ENCODE measurements at regions not wholly inside any gene's neighbourhood (a gene's known extent, or its start where the extent isn't known, plus 50 kb on each side); places are given as distances from the start of the nearest gene placed in this dataset.
"Not testable (repeated sequence)": the region's sequence is repeated elsewhere in the genome, so short reads cannot be mapped to it uniquely, and the experiment has no call there.

DNA sequence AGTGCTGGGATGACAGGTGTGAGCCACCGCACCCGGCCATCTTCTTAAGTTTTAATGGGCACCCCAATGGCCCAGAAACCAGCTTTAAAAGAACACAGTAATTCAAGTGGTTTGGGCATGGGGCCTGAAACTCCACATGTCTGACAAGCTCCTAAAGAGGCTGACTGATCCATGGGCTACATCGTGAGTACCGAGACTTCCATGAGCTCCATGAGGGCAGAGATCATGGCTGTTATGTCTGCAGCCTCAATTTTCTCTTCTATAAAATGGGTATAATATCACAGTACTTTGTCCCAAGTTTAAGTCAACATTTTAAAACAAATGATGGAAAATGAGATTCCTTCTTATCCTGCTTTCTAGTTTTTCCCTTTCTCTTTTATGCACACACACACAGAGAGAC is 397.6 kb upstream of the MAF start:
- DNase-seq: no peak

DNA sequence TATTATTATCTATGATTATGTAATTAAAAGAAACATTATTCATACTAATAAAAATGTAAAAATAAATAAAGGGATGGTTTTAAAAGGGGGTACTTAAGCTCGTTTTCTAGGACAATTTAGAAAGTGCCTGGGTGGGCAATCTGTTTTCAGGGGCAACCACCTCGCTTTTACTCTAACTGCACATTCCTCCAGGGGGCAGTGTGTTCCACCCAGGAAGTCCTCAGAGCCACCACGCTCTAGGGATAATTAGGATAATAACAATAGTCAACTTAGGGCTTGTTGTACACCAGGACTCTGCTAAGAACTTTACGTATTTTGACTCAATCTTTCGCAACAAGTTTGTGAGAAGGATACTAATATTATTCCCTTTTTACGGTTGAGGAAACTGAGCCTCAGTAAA is 396.7 kb upstream of the MAF start:
- no peak for DNase-seq

DNA sequence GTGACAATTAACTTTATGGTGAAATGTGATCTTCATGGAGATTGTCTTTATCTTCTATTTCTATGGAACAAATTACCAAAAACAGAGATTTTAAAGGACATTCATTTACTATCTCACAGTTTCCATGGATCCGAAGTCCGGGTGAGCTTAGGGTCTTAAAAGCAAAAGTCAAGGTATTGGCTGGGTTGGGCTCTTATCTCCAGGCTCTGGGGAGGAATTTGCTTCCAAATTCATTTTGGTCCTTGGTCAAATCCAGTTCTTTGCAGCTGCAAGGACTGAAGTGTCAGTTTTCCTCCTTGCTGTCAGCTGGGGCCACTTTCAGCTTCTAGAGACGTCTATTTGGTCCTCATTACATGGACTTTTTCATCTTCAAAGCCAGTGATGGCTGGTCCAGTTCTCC is 395.8 kb upstream of the MAF start:
- DNase-seq: no peak

DNA sequence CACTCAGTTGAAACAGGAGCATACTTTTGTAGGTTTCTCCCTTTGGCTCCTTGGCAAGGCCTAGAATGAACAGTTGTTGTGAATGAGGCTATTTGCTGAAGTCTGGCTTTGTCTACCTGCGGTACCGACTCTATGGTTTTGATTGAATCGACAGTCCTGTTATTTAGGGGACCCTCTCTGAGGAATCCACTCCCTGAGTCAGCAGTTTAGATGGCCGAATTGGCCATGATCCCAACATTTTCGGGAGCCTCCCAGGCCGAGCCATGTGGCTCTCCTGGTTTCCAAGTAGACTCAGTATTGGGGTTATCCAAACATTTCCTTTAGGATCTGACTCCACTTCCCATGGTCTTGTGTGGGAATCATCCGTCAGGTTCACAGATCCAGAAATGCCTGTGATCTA is 394.8 kb upstream of the MAF start:
- DNase-seq: no peak

DNA sequence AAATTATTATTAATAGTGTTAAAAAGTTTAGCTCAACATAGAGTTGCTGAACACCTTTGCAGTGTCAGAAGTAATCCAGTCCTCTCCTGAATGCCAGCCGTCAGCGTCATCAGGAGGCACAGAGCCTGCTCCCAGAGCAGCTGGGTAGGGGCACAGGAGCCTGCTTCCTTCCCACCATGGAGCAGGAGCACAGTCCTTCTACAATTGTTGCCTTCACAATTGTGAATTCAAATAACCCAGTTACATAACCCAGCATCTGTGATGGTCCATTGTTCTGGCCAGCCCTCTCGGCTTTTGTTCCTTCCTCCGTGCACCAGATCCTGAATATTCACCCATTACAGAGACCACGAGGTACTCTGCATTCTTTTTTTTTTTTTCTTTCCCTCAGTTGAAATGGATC is 393.9 kb upstream of the MAF start:
- DNase-seq: peak; percentile 30

DNA sequence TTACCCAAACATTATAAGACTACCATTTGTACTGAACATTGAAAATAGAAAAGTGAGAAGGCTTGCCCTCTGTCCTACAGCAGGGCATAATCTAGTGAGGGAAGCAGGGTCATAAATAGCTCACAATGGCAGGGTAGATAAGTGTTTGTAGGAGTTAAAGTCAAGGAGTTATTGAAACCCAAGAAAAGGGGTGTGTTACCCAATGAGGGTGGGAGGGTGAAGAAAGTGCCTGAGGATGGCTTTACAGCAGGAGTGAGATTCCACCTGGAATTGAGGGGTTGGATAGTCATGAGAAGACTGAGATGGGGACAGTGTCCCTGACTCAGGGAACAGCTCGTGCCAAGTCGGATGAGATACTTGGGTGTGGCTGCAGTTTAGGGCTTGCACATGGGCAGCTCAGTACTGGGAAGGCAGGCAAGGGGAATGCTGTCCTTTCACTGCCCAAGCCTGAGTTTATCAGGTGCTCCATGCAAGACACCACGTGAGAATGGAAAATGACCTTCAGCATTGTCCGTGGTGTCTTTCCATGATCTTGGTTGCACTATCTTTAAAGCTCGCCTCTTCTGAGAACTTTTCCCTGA is 393.2 kb upstream of the MAF start:
- no peak for DNase-seq

DNA sequence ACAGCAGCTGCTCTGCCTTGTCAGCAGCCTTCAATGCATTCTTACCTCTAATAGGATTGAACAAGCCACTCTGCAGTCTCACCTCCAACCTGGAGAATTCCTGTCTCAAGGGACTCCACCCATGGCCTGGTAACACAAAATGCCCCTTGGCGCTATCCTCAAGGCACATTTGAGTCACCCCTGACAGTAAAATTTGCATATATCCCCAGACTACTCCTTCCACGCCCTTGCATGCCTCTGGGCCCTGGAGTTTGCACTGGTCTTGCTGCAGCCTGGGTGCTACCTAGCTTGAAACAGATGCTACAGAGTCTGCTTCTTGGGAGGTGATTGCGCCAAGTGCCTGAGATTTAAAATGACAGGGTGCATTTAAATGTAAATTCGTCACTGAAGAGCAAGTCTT is 391.4 kb upstream of the MAF start:
- no peak for DNase-seq

DNA sequence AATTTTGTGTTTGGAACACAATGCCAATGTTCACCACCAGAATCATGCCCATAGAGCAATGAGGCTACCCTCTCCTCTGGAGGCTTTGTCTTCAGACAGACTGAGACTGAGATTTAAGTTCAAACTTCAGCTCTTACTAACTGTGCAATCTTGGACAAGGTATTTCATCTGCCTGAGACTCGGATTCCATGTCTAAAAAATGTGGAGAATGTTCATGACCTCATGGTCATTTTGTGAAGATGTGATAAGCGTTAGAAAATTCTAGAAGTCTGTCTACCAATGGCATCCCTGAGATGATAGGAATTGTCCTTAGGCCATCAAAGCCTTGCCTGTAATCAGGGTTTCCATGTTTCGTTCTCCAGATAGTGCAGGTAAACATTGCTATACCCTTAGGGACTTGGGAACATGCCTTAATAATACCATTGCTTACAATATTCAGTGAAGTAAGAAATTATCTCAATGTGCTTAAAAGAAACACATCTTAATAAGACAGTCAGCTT is 388.2 kb upstream of the MAF start:
- no peak for DNase-seq

DNA sequence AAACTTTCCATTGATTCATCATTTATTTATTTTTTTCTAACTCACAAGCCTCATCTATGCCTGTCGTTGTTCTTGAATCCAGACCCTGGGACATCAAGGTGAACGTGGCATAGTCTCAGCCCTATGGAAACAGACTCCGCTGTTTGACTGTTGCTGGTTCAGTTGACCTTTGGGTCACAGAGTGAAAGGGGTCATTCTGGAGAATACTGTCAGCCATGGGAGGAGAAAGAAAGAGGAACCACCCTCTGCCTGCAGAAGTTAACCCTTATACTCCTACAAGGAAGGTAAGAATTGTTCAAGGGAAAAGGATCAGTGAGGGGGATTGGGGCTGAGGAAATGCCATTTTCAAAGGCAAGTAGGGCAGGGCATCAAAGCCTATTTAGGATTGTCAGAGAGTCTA is 387.6 kb upstream of the MAF start:
- DNase-seq: no peak

DNA sequence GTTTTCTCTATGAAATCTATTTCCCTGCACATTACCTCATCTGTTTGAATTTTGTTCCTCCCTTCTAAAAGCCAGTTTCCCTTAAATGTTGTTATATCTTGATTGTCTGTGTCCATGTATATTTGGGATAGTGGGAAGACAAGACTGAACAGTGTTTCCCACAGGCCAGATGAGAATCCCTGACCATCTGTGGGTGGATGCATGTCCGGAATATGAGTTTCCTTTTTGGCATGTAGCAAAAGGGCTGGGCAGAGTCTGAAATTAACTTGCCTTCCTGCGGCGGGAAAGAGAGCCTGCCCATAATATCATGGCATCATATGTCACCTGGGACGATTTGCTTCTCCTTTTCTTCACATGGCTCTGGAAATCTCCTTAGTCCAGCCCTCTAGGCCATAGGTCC is 385.8 kb upstream of the MAF start:
- DNase-seq: no peak

DNA sequence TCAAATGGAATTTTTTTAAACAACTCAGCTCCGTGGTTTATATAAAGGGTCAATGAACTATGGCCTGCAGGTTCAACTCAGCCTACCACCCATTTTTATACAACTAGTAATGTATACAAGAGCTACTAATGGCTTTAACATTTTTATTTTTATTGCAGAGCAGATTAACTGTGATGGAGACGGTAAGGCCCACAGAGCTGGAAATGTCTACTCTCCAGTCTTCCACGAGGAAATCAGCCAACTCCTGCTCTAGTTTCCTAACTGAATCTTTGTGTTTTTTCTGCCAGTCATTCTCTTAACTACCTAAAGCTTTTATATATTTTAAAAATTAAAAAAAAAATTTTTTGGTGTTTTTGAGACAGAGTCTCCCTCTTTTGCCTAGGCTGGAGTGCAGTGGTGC is 385.1 kb upstream of the MAF start:
- no peak for DNase-seq

DNA sequence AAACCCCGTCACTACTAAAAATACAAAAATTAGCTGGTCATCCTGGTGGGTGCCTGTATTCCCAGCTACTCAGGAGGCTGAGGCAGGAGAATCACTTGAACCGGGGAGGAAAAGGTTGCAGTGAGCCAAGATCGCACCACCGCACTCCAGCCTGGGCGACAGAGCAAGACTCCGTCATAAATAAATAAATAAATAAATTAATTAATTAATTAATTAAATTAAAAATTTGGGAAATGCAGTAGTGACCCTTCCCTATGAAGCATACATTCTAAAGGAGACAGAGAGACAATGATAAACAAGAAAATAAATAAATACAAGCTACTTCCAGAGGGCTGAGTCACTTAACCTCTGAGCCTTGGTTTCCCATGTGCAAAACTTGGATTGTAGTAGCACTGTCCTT is 383.6 kb upstream of the MAF start:
- not testable (repeated sequence) for DNase-seq

DNA sequence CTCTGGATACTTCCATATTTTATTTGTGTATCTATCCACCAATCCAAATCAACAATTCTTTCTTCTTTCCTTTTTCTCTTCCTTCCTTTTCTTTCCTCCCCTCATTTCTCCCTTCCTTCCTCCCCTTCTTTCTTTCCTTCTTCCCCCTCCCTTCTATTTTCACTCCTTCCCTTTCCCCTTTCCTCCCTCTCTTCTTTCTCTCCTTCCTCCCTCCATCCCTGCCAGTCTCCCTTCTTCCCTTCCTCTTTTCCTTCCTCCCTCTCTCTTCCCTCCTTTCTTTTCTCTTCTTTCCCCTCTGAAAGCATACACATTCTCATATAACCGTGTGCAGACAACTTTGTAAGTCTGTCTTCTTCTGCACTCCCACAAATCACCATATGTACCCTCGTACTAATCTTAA is 382.3 kb upstream of the MAF start:
- no peak for DNase-seq

DNA sequence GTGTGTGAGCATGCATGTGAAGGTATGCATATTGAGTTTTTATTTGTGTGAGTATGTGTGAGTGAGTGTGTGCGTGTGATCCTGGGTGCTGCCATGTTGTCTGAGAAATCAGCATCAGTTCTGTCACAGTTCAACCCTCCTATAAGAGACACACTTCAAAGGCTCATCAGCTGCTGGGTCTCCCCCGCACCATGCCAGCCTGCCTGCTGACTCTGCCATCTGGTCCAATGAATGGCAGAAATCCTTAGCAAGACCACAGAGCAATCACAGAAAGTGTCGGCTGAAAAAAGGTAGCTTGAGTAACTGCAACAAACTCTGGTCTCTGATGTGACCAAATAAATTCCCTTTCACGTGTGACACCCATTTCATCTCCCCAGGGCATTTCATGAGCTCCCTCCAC is 381.8 kb upstream of the MAF start:
- DNase-seq: no peak

DNA sequence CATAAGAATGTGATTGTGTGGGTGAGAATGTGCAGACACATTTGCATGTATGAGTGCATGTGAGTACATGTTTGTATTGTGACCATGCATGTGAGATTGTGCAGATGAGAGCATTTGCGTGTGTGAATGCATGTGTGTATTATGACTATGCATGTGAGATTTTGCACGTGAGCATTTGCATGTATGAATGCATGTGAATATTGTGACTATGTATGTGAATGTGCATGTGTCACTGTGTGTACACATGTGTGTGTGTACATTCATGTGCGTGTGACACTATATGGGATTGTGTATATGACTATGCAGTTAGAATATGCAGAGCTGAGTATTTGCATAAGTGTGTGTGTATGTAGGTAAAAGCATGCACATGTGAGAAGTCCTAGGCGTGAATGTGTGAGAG is 381.3 kb upstream of the MAF start:
- no peak for DNase-seq

DNA sequence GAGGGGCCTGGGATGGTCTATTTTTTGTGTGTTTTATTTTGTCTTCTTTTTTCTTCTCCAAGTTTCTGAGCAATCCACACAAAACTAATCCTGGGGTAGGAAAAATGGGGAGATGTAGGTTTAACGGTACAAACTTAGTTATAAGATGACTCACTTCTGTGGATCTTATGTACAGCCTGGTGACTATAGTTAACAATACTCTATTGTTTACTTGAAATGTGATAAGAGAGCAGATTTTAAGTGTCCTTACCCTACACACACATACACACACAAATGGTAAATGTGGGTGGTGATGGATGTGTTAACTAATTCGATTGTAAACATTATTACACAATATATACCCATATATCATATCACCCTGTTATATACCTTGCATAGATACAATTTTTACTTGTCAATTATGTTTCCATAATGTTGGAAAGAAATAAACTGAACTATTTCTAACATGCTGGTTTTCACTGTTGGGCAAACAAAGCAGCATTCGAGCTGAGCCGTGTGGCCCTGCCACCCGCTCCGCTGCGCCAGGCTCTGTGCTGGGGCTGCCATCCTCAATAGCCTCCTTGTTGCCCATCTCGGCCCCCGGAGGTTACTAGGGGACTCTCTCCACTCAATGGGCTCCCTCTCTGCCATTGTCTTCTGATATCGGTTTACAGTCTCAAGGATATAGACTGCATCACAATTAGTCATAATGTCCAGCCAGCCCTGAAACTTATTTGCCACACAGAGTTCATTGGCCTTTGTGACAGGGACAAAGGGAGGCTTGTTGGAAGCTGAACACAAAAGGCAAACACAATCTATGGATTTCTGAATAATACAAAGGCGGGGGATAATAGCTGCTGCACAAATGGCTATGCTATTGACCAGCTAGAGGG is 380.3 kb upstream of the MAF start:
- peak; percentile 80 for DNase-seq

DNA sequence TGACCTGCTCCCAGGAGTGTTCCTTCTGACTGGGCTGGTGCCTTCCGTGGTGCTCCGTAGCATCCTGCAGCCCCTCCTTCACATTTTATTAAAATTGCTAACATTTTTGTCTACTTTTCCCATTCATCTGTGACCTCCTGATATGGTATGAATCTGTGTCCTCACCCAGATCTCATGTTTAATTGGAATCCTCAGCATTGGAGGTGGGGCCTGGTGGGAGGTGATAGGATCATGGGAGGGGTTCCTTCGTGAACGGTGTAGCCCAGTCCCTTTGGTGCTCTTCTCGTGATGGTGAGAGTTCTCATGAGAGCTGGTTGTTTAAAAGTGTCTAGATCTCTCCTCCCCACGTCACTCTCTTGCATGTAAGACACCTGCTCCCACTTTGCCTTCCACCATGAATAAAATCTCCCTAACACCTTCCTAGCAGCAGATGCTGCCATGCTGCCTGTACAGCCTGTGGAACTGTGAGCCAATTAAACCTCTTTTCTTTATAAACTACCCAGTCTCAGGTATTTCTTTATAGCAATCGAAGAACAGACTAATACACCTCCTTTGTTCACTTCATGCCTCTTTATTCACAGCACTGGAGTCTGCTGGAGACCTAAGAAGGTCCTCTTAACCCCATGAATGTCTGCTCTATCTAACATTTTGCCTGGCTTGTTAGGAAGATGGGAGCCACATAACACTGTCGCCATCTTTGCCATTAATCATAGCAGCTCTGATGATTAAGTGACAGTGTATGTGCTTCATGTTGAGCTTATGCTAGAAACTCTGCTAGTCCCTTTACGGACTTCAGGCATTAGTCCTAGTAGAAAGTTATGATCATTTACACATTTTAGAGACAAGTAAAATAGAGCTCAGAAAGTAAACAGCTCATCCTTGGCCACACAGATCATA is 377.7 kb upstream of the MAF start:
- no peak for DNase-seq

DNA sequence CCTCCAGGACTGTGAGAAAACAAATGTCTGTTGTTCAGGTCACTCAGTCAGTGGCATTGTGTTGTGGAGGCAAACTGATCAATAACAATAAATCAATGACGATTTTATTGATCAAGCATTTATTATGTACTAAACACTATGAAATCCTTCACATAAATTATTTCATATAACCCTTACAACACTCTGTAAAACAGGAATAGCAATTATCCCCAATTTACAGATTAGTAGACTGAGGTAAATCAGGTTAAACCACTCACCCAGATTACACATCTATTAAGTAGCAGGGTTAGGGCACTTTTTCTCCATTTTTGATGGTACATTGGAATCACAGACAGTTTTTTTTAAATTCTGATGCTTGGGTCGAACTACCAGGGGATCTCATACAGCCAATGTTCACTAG is 372.8 kb upstream of the MAF start:
- DNase-seq: no peak

DNA sequence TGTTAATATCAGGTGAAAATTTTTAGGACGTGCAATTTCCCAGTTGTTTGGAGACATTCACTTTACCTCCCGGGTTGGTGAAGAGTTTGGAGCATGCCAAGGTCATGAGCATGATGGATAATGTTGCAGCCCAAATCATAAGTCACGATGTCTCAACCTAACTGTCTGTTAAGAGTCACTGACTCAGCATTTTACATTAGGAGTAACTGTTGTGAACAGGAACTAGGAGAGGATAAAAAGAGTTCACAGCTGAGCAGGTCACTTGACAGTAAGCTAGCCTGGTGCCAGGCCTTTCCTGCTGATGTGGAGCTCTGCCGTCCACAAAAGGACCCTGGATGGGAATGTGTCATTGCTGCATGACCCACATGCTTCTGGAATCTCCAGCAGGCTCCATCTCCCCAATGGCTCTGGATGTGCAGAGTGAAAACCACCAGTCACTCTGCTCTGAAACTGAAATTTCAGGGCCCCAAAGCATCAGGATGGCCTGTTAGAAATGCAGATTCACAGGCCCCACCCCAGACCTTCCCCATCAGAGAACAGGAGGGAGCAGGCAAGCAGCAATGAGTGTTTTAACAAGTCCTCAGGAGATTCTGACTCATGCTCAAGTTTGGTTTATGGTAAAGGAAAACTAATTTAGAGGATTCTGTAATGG is 371.6 kb upstream of the MAF start:
- DNase-seq: no peak

DNA sequence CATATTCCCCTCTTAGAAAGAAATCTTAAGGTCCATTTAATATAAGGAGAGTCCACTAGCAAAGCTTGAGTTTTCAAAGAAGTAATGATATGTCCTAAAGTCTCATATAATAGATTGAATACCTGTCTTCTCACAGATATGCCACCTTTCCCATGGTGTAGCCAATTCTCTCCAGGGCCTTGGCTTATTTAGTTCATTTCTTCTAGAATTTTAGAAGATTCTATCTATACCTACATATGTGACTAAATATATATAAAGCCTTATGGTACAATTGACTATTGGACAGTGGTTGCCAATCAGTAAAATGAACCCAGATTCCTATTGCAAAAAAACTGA is 370.7 kb upstream of the MAF start:
- no peak for DNase-seq

DNA sequence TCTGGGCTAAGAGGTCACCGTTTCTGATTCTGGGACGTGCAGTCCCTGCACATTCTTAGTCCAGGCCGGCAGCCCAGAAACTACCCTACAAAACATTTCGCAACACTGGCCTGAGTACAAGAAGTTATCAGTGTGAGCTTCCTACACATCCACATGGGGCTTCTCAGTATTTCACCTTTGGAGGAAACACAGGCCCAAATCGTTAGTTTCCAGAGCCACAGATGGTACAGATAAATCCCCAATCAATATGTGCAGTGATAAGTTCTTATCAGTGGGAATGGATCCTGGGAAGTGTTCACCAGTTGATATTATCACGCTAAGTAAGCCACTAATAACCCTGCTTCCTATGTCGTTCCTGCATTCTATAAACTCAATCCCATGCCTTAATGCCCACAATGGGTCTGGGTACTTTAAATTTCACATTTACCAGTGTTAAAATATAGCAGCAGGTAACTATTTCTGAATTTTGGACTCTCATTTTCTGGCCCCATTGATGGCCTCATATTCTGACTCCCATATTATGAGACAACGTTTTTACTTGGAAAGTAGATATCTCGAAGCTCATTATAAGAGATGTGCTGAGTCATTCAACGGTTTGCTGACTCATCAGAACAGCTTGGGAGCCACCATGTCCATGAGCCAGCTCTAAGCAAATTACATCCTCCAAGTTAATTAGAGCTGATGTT is 370.2 kb upstream of the MAF start:
- no peak for DNase-seq

DNA sequence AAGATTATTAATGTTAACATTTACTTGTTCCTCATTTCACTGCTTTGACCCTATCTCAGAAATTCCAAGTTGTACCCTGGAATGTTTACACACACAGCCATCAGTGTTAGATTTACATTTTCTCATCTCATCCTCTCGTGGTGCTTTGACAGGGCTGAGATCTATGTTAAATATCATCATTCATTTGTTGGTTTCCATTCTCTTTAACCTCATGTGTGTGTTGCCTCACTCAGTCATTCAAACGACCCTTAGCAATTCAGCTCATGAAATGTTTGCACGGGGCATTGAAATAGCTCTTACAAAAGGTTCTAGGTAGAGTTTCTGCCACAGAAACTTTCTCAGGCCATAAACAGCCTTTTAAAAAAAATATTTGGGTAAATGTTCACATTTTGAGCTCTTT is 369.6 kb upstream of the MAF start:
- DNase-seq: no peak

DNA sequence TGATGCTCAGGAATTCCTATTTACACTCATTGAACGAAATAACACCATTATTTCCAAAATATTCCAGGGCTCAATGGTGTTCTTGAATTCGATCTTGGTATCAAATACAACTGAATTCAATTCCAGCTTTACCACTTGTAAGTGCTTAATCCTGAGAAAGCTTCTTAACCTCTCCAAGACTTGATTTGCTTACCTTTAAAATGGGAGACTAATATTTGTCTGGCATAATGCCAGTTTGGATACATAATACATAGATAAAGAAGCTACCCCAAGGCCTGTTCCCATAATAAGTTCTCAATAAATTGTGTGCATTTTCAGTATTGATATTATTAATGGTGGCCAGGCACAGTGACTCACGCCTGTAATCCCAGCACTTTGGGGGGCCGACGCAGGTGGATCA is 368.9 kb upstream of the MAF start:
- no peak for DNase-seq

Measured in retina (tissue), 1 donor.